Breast epithelium (tissue), 3 donors: ENCODE measurements at regions not wholly inside any gene's neighbourhood (a gene's known extent, or its start where the extent isn't known, plus 50 kb on each side); places are given as distances from the start of the nearest gene placed in this dataset.

Experiments used
- POLR2A ChIP-seq: fragments of 450-650 bp; IDR thresholded peaks from one replicate; pipeline ENCODE4 v1.6.1; 2016; ENCODE audit warnings: antibody characterized with exemption, mild to moderate bottlenecking, moderate library complexity
- TF ChIP-seq, protein P1 (sequence below), 3 donors: fragments of 450-650 bp; IDR thresholded peaks; one replicate each; pipeline ENCODE4 v1.5.1; 2016 to 2017; ENCODE audit warnings: antibody characterized with exemption in 3 of 3, mild to moderate bottlenecking in 3 of 3, moderate library complexity in 3 of 3

DNA sequence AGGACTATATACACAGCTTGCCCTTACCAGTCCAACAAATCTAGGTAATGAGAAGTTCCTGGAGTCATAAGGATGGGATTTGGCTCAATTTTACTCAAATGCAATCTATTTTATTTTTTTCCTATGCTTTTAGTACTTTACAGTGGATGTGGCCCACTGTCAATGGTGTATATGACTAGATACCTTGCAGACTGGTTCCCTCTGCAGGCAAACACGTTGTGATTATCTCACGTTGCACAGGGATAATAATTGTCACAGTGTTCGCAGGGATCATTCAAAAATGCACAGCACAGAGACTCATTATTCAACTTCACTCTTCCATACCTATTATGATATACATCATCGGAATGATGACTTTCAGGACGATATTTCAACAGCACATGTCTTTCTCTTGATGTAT is 359.7 kb downstream of the MBD2 start:
- TF ChIP-seq, protein P1, sequence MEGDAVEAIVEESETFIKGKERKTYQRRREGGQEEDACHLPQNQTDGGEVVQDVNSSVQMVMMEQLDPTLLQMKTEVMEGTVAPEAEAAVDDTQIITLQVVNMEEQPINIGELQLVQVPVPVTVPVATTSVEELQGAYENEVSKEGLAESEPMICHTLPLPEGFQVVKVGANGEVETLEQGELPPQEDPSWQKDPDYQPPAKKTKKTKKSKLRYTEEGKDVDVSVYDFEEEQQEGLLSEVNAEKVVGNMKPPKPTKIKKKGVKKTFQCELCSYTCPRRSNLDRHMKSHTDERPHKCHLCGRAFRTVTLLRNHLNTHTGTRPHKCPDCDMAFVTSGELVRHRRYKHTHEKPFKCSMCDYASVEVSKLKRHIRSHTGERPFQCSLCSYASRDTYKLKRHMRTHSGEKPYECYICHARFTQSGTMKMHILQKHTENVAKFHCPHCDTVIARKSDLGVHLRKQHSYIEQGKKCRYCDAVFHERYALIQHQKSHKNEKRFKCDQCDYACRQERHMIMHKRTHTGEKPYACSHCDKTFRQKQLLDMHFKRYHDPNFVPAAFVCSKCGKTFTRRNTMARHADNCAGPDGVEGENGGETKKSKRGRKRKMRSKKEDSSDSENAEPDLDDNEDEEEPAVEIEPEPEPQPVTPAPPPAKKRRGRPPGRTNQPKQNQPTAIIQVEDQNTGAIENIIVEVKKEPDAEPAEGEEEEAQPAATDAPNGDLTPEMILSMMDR (IDR thresholded peaks at IDR 0.05): no peak
- TF ChIP-seq POLR2A: no peak
